Posterior vena cava (tissue), 2 donors: ENCODE measurements at regions not wholly inside any gene's neighbourhood (a gene's known extent, or its start where the extent isn't known, plus 50 kb on each side); places are given as distances from the start of the nearest gene placed in this dataset.
"Not testable (repeated sequence)": the region's sequence is repeated elsewhere in the genome, so short reads cannot be mapped to it uniquely, and the experiment has no call there.

ENCODE experiments used
- DNase-seq: peaks from one replicate; pipeline ENCODE4 v3.0.0-alpha.2; 2020; ENCODE audit warnings: low spot score
- intact Hi-C, 2 donors: fragments of 100-400 bp; cut with DNase I; formaldehyde crosslinking; loops; one replicate each; pipeline versions ENCODE4 v1.14.1 to v1.14.2; 2022 to 2023
- donor health status: DM: yes; HTN: yes; CAD: no.
- donor health status: DM: yes; HTN: yes; CAD: no.

DNA sequence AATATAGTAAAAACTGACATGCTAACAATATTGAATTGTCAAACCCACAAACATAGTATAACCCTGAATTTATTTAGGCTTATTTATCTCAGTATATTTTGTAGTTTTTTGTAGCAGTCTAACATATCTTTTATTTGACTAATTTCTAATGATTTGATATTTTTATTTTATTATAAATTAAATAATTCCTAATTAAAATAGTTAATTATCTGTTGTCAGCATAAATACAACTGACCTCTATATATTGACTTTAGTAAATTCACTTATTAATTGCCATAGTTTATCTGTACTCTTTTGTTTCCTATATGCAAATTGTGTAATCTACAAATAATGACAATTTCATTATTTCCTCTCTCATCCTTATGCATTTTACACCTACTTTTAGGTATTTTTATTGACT is 215.1 kb upstream of the KIF2A start:
- intact Hi-C loops = no loop called here
- DNase-seq = no peak

DNA sequence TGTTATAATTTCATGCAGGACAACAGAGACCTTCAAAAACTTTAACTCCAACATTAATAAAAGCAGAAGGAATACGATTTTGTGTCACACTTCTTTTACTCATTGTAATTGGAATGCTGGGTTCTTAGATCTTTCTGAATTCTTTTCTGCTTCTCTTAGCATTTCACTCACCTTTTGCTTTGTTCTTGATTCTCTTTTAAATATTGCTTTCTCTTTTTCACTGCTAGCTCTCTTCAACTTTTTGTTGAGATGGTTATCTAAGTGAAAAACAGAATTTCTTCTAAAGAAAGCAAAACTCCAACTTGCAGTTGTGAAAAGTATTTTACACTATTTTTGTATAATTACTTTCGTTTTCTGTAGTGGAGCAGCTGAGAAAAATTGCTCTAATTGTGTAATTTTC is 212.6 kb upstream of the KIF2A start:
- DNase-seq = no peak
- intact Hi-C loops = no loop called here

DNA sequence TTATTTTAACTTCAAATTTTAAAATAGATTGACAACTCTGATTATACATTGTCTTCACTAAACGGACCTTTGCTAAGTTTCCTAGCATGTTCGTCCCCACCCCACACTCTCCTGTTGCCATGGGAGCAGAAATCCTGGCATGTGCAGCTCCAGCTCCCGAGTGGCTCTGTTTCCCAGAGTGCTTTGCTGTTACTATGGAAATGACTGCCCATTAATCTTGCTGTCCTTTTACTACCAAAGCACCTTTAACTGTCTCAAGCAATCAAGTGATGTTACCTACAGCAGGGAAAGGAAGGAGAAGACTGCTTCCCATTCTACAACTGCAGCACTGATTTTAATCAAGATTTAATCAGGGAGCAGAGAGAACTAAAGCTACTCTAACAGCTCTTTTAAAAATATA is 212.0 kb upstream of the KIF2A start:
- intact Hi-C loops = no loop called here
- no peak for DNase-seq

DNA sequence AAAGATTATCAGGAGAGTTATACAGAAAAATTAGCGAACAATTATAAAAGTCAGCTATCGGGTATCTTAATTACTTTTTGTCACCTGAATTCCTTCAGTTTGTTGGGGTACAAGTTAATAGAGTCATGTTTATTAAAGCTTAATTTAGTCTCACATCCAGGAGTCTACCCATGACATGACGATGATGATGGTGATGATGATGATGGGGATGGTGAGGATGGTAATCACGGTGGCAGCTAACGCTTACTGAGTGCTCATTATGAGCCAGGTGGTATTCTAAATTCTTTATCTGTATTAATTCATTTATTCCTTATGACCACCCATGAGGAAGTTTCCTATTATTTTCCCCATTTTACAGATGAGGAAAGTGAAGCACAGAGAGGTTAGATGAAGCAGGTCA is 208.6 kb upstream of the KIF2A start:
- no peak for DNase-seq

DNA sequence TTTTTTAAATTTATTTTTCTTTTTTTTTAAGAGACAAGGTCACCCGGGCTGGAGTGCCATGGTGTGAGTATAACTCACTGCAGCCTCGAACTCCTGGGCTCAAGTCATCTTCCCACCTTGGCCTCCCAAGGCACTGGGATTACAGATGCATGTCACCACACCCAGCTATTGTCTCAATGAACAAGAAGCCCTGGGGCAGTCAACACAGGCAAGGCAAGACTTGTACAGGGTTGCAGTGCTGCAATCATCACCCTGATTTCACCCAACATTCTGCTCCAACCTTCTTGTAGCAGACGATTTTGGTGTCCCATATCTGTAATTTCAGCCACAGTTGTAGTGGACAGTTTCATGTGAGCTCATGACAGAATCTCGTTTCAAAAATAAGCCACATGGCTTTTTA is 205.8 kb upstream of the KIF2A start:
- no peak for DNase-seq
- intact Hi-C loops = no loop called here

More for the DNA sequence above, 208.6 kb upstream of the KIF2A start:
- intact Hi-C loops = no loop called here

DNA sequence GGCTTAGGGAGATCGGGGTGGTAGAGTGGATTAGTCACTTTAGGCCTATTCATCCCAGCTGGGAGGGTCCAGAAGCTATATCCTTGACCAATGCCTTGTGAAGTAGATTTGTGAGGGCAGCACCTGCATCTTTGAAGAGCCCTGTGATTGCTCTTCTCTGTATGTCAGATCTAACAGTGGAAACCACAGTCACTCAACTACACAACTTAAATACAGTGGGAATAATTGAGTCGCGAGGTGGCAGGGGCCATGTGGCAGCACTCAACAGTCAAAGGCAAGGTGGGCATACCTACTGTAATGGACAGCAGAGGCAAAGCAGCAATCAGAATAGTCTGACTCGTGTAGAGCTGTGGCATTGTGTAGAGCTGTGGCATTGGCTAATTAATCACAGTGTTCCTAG is 202.1 kb upstream of the KIF2A start:
- DNase-seq, intact Hi-C loops: not testable (repeated sequence)

DNA sequence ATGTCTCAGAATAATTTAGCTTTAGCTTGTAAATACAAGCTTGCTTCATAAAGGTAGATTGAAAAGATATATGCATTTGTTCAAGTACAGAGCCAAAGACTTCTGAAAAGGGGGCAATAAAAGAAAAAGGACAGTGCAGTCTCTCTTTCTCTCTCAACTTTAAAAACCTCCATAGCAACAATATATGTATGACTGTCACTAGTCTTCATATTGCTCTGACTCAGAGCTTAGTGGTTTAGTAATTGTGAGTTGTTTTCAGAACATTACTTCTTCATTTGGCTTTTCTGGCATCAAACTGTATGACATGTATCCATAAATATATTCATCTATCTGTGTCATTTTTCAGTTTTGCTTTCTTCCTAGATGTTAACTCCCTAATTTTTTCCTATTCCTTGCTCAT is 194.6 kb upstream of the KIF2A start:
- intact Hi-C loops = no loop called here
- no peak for DNase-seq

DNA sequence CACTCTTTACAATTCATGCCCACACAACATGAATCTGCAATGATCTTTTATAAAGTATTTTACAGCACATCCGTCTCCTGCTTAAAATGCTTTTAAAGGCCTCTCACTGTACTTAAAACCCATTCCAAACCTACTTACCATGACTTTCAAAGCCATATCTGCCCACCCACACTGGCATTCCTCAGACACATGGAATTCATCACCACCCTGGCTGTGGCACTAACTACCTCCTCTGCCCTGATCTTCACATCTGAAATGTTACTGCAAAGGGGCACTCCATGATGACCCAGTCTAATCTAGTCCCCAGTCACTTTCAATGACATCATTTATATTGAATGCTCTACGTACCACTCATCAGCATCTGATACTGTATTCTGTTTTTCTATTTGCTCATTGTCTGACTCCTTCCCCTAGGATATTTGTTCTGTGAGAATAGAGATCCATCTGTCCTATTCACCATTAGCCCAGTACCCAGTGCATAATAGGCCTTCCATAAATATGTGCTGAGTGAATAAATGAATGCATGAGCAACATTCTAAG is 193.2 kb upstream of the KIF2A start:
- intact Hi-C loops = no loop called here

DNA sequence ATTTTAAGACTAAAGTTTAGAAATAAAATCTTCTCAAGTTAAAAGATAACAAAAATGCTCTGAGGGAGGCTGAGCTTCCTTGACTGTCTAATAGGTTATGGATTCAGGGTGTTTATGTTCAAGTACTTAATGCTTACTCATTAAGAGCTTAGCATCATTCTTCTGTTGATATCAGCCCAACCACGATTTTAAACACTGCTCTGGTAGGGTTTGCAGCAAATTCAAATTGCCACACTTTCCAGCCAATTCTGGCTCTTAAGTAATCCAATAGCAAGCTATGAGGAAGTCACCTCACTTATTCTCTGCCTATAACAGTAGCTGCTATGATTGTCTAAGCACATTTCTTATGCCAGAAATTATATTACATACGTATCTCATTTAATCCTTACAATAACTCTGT is 191.0 kb upstream of the KIF2A start:
- intact Hi-C loops = loop anchor here in 1 of 2 donors (5.0 kb wide), 1 partner anchor 1003 kb away; no protein-coding TSS in a partner anchor
- no peak for DNase-seq

More for the DNA sequence above, 193.2 kb upstream of the KIF2A start:
- no peak for DNase-seq

DNA sequence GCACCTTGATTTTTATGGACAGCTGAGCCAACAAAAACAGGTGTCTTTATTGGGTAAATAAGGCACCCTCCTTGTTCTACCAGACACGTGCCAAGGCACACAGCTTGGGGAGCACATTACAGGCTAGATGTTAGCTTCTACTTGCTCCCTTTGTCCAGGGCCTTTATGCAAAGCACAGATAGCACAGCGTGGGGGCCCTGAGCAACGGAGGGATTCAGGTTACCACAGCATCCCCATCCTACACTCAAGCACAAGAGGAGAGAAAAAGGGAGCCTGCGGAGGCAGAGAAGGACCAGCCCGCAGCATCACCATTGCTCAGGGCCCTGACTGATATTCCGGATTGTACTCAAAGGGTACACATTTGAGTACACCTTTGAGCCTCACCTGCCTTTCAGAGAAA is 181.7 kb upstream of the KIF2A start:
- no peak for DNase-seq
- intact Hi-C loops = no loop called here

DNA sequence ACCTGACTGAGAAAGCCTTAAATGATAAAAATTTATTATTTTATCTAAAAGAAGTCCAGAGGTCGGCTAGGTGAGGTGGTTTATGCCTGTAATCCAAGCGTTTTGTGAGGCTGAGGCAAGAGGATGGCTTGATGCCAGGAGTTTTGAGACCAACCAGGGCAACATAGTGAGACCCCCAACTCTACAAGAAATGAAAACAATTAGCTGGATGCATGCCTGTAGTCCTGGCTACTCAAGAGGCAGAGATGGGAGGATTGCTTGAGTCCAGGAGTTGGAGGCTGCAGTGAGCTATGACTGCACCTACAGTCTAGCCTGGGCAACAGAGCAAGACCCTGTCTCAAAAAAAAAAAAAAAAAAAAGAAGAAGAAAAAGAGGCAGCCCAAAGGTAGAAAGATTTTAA is 179.9 kb upstream of the KIF2A start:
- intact Hi-C loops = no loop called here
- no peak for DNase-seq

DNA sequence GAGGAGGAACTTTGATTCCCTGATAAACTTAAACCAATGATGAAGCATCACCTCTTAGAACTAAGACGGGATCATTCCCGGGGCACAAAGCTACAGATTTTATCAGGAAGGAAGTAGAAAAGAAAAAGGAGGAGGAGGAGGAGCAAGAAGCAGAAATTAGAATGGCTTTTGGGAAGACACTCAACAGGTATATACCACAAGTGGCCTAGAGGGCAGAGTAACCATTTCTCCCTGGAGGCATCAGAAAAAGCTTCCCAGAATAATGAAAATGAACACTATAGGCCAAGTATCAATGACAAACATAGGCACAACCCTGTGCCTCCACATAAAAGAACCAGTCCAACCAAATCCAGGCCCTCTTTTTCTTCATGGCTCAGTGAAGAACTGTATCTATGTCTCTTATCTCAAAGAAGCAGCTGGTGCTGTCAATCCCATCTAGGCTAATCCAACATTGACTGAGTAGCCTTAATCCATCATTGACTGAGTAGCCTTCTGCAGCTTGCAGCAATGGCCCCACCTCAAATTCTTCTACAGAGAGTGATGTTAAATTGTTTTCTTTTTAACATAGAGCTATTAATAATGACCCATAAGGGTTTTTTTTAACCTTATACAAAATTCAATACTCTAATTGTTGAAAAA is 178.8 kb upstream of the KIF2A start:
- intact Hi-C loops = no loop called here
- DNase-seq = no peak

DNA sequence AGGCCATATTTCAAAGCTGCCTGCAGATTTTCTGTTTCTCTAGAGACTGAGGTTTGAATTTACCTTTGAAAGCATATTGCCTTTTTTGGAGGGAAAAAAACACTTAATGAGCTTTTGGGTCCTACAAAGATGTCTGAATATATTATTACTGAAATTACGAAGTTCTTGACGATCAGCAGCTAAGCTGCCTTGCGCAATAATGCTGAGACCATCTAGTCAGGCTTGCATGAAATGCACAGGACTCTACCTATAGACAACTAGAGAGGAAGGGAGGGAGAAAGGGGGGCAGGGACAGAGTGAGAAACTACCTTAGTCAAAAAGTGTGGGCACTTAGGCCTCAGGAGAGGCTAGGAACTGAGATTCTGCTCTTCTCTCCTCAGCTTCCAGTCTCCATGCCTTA is 175.9 kb upstream of the KIF2A start:
- intact Hi-C loops = no loop called here
- no peak for DNase-seq

DNA sequence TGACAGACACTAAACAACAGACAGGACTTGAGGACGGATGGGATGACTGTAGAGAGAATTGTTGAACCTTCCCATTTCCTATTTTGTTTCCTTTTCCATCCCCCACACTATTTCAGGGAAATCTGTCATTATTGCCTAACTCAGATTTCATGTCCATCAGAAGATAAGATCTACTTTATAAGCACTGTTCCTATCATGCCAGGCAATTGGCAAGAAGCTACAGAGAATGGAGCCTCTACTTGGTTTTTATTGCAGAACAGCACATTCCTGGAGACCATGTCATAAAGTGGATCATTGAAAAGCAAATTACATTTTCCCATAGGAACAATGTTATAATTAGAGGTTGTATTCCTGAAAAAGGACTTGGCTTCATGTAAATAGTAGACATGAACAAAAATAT is 173.7 kb upstream of the KIF2A start:
- intact Hi-C loops = no loop called here
- DNase-seq = no peak

DNA sequence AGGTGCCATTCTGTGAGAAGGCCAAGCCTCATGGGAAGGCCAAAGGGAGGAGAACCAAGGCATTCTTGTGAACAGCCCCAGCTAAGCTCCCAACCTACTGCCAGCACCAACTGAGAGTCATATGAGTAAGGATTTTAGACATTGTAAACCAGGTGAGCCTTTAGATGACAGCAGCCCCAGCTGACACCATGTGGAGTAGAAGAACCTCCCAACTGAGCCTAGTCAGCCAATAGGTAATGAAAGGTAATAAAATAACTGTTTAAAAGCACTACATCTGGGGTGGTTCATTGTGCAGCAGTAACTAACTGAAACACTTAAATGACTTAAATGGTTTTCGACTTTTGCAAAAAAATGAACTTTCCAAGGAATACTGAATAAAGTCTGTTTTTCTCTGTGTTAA is 172.6 kb upstream of the KIF2A start:
- intact Hi-C loops = no loop called here
- DNase-seq = no peak

DNA sequence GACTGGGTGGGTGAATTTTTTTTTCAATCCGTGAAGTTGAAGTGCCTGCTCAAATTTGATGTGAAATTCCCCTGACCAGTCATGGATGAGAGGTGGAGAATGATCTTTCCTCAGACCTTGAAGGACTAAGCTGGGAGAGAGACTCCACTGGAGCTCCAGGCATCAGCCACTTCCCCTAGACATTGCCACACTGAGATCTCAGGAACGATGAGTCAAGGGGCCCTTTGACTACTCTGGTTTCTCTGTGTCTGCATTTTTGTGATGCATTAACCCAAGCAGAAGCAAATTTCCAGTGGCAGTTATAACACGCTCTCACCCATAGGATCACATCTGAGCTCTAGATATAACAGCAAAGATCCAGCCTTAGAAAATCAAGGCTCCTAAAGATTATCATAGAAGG is 171.2 kb upstream of the KIF2A start:
- intact Hi-C loops = no loop called here
- no peak for DNase-seq

DNA sequence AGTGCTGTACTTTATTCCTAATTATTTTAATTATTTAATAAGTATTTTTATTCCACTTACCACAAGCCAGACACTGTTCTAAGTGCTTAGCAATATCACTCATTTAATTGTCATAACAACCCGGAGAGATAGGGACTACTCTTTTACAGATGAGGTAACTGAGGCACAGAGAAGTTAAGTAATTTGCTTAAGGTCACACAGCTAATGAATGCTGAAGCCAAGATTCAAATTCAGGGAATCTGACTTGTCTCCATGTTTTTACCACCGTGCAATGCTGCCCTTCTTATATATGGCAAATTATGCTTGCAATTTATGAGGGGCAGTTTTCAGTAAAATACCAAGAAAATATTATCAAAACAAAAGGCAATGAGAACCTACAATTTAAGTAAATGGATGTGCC is 168.4 kb upstream of the KIF2A start:
- DNase-seq = no peak
- intact Hi-C loops = no loop called here

DNA sequence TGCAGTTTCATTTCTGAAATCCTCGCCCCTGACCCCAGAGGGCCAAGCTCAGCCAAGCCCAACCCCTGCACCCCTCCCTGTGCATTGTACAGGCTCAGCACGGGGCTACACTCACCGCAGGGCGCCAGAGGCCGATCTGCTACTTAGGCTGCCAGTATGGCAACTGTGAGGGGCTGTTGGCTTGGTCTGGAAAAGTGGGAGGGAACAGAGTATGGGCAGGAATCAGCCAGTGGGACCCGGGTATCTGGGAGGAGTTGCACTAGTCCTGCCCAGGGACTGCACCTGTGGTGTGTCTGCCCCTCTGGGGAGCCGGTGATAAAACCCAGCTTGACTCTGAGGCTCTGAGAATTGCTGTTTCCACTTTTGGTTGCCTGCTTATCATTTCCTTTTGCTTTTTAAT is 167.4 kb upstream of the KIF2A start:
- intact Hi-C loops = no loop called here
- DNase-seq = no peak

DNA sequence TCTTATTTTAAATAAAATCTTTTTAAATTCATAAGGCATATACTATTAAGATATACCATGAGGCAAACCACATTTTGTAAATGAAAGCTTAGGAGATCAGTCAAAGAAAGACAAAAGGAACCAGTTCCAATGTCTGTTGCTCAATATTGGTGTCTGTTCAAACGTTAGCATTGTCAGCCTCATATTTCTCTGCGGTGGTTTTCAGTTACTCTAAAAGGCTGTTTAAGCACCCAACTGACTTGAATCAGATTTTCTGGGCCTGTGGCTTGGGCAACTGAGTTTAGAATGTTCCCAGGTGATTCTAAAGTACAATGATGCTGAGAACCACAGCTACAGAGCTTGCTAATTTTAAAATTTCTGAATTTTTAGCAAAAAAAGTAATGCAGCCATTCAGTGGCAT is 166.3 kb upstream of the KIF2A start:
- DNase-seq = no peak
- intact Hi-C loops = no loop called here

DNA sequence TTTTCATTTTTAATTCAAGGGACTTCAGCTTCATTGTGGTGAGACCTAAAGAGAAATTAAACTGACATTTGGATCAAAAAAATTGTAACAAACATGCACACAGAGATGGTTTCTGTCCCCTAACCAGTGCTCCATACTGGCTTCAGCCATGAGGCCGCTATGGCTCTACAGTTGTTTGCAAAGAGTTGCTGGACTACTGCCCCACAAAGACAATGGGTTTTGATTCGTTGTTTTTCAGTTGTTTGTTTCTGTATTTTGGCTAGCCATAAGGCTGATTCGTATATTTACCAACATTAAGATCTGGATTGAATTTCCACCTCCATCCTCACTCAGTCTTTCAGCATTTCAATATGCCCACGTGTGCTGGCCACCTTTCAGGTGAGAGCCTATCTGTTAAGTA is 163.7 kb upstream of the KIF2A start:
- DNase-seq = no peak
- intact Hi-C loops = no loop called here

DNA sequence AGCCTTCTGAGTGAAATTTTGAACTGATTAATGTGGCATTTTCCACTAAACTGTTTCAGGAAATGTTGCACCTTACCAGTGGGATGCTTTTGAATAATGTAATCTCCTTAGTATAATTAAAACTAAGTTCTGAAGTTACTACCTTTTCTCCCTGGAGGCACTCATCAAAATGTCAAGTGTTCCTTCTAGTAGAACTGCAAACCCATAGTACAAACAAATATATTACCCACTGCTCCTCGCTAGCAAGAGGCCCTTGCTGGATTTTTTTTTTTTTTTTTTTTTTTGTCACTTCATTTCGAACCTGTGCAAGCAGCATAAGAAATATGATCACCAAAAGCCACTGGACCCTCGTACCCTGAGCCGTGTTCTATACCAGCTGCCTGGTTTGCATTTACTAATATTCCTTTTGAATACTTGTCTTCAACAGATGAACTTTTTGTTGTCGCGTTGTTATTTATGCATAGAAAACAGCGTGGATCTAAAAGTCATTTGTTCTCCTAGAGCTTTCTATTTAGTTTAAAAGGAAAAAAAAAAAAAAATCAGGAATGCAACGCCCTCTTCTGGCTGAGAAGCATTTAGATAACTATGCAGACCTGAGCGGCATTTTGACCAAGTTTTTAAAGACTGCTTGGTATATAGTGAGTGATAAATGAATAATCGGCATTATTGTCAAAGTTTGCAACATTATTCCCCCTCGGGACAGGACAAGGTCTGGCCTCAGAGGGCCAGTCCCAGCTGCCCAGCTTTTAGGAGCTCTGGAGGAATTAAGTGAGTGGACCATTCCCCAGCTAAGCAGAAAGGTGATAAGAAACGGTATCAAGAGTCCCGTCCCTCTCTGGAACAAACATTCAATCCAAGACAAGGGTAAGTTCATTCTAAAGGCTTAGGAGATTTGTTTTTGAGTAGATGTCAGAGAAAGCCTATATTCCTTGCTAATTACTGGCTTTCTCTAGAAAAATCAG is 162.5 kb upstream of the KIF2A start:
- DNase-seq = no peak
- intact Hi-C loops = no loop called here
